ENCODE measurements at regions not wholly inside any gene's neighbourhood (a gene's known extent, or its start where the extent isn't known, plus 50 kb on each side); places are given as distances from the start of the nearest gene placed in this dataset.

- DNase-seq: no peak
Observed at GRCh38 chr13:63435667-63436324, 2020.1 kb upstream of the PCDH20 start.

- no peak for DNase-seq
Observed at GRCh38 chr13:63433546-63434150, 2018.0 kb upstream of the PCDH20 start.

GRCh38 chr13:63427170-63427569 is 2011.5 kb upstream of the PCDH20 start:
- no peak for DNase-seq

GRCh38 chr13:63425131-63425530 is 2009.5 kb upstream of the PCDH20 start:
- no peak for DNase-seq

- DNase-seq: no peak
Observed at GRCh38 chr13:63421123-63421522, 2005.5 kb upstream of the PCDH20 start.

GRCh38 chr13:63420685-63421084 is 2005.0 kb upstream of the PCDH20 start:
- DNase-seq: no peak

GRCh38 chr13:63414247-63414646 is 1998.6 kb upstream of the PCDH20 start:
- DNase-seq: no peak

GRCh38 chr13:63409791-63410351 is 1994.2 kb upstream of the PCDH20 start:
- no peak for DNase-seq

- DNase-seq: no peak
Observed at GRCh38 chr13:63408331-63409189, 1992.9 kb upstream of the PCDH20 start.

- DNase-seq: no peak
Observed at GRCh38 chr13:63403733-63404132, 1988.1 kb upstream of the PCDH20 start.

- no peak for DNase-seq
Observed at GRCh38 chr13:63396746-63397145, 1981.1 kb upstream of the PCDH20 start.

GRCh38 chr13:63393112-63393511 is 1977.5 kb upstream of the PCDH20 start:
- no peak for DNase-seq

GRCh38 chr13:63389756-63390155 is 1974.1 kb upstream of the PCDH20 start:
- no peak for DNase-seq

- no peak for DNase-seq
Observed at GRCh38 chr13:63381078-63381859, 1965.6 kb upstream of the PCDH20 start.

GRCh38 chr13:63377986-63378385 is 1962.3 kb upstream of the PCDH20 start:
- no peak for DNase-seq

GRCh38 chr13:63370101-63370500 is 1954.5 kb upstream of the PCDH20 start:
- DNase-seq: no peak

GRCh38 chr13:63367522-63368198 is 1952.0 kb upstream of the PCDH20 start:
- DNase-seq: no peak

- DNase-seq: no peak
Observed at GRCh38 chr13:63364159-63364558, 1948.5 kb upstream of the PCDH20 start.

- no peak for DNase-seq
Observed at GRCh38 chr13:63351533-63351932, 1935.9 kb upstream of the PCDH20 start.

GRCh38 chr13:63351081-63351480 is 1935.4 kb upstream of the PCDH20 start:
- DNase-seq: no peak

GRCh38 chr13:63345835-63346234 is 1930.2 kb upstream of the PCDH20 start:
- no peak for DNase-seq

GRCh38 chr13:63344711-63345110 is 1929.1 kb upstream of the PCDH20 start:
- DNase-seq: no peak

All from NCI-H2107 (cell line).